Astrocyte (in vitro differentiated cells and primary cell): ENCODE measurements at regions not wholly inside any gene's neighbourhood (a gene's known extent, or its start where the extent isn't known, plus 50 kb on each side); places are given as distances from the start of the nearest gene placed in this dataset.

Source experiments
- CTCF ChIP-seq: IDR thresholded peaks from 2 replicates; pipeline ENCODE4 v1.5.1; 2011; ENCODE audit warnings: low read depth, mild to moderate bottlenecking, inconsistent platforms, low read length, moderate library complexity; ENCODE audit not compliant: insufficient read depth
- EZH2 ChIP-seq: IDR thresholded peaks from 2 replicates; pipeline ENCODE4 v1.6.1; 2012; ENCODE audit warnings: mild to moderate bottlenecking, low read length, inconsistent platforms; ENCODE audit not compliant: insufficient read depth

GRCh38 chr20:4511776-4512175, 174.5 kb upstream of the PRNP start:
- TF ChIP-seq CTCF (no peak), EZH2 (no peak)
